Lower lobe of right lung (tissue), 2 donors: ENCODE measurements at regions not wholly inside any gene's neighbourhood (a gene's known extent, or its start where the extent isn't known, plus 50 kb on each side); places are given as distances from the start of the nearest gene placed in this dataset.

Source experiments
- ATAC-seq, 2 donors: fragments of 200-7000 bp; cut with Tn5 transposase; one replicate each; pipeline ENCODE4 v1.9.1; 2020 to 2022; ENCODE audit warnings: mild to moderate bottlenecking in 2 of 2, moderate library complexity in 2 of 2
- DNase-seq: peaks from one replicate; pipeline ENCODE4 v3.0.0-alpha.2; 2020
- H3K27ac ChIP-seq: fragments of 200-600 bp; one replicate; pipeline ENCODE4 v1.8.0; 2022
- H3K27me3 ChIP-seq: fragments of 200-600 bp; one replicate; pipeline ENCODE4 v1.8.0; 2022; ENCODE audit warnings: low read depth
- H3K36me3 ChIP-seq: fragments of 200-600 bp; one replicate; pipeline ENCODE4 v1.8.0; 2022; ENCODE audit warnings: mild to moderate bottlenecking
- H3K4me1 ChIP-seq: fragments of 200-600 bp; one replicate; pipeline ENCODE4 v1.8.0; 2022
- H3K4me3 ChIP-seq: fragments of 200-600 bp; one replicate; pipeline ENCODE4 v1.8.0; 2022; ENCODE audit warnings: mild to moderate bottlenecking
- H3K9me3 ChIP-seq: fragments of 200-600 bp; one replicate; pipeline ENCODE4 v1.8.0; 2022
- CTCF ChIP-seq: fragments of 200-600 bp; IDR thresholded peaks from one replicate; pipeline ENCODE4 v1.8.0; 2022; ENCODE audit warnings: antibody characterized with exemption, mild to moderate bottlenecking
- intact Hi-C: fragments of 100-400 bp; cut with DNase I; formaldehyde crosslinking; loops from one replicate; pipeline ENCODE4 v1.11.0; 2022
- donor health status: DM: no; HTN: yes; CAD: no; lungs with severe emphysema.

GRCh38 chr5:53355316-53355715, 125.1 kb upstream of the FST start:
- H3K4me1 ChIP-seq: no peaks in the 10 kb centered on the region
- no peak for ATAC-seq
- no peaks in the 10 kb centered on the region for H3K27me3 ChIP-seq
- DNase-seq: no peak
- no peak overlapping the region for H3K4me3 ChIP-seq
- intact Hi-C loops: no loop called here
- H3K36me3 ChIP-seq: no peaks in the 10 kb centered on the region
- no peak overlapping the region for H3K27ac ChIP-seq
- no peak for TF ChIP-seq CTCF
- no peaks in the 10 kb centered on the region for H3K9me3 ChIP-seq

- DNase-seq: no peak
- intact Hi-C loops: no loop called here
- no peak for TF ChIP-seq CTCF
- ATAC-seq: no peak
- Histone ChIP-seq H3K27ac (no peak overlapping the region), H3K36me3 (no peaks in the 10 kb centered on the region), H3K27me3 (no peaks in the 10 kb centered on the region), H3K4me3 (no peak overlapping the region), H3K9me3 (no peaks in the 10 kb centered on the region), H3K4me1 (no peaks in the 10 kb centered on the region)
Observed at GRCh38 chr5:53355931-53356330, 124.5 kb upstream of the FST start.

GRCh38 chr5:53357439-53357838, 123.0 kb upstream of the FST start:
- Histone ChIP-seq H3K36me3 (no peaks in the 10 kb centered on the region), H3K4me3 (no peak overlapping the region), H3K27me3 (no peaks in the 10 kb centered on the region), H3K27ac (no peak overlapping the region), H3K9me3 (no peaks in the 10 kb centered on the region), H3K4me1 (no peaks in the 10 kb centered on the region)
- no peak for TF ChIP-seq CTCF
- DNase-seq (no peak), ATAC-seq (no peak)
- intact Hi-C loops: no loop called here

GRCh38 chr5:53358794-53359193, 121.6 kb upstream of the FST start:
- no peak for TF ChIP-seq CTCF
- no peaks in the 10 kb centered on the region for H3K27me3 ChIP-seq
- intact Hi-C loops: no loop called here
- no peaks in the 10 kb centered on the region for H3K4me1 ChIP-seq
- H3K9me3 ChIP-seq: no peaks in the 10 kb centered on the region
- no peak overlapping the region for H3K27ac ChIP-seq
- DNase-seq (no peak), ATAC-seq (no peak)
- no peaks in the 10 kb centered on the region for H3K36me3 ChIP-seq
- no peak overlapping the region for H3K4me3 ChIP-seq

GRCh38 chr5:53359916-53360517, 120.4 kb upstream of the FST start:
- H3K36me3 ChIP-seq: no peaks in the 10 kb centered on the region
- H3K4me3 ChIP-seq: no peak overlapping the region
- DNase-seq (no peak), ATAC-seq (no peak)
- no peak for TF ChIP-seq CTCF
- intact Hi-C loops: no loop called here
- no peaks in the 10 kb centered on the region for H3K9me3 ChIP-seq
- no peaks in the 10 kb centered on the region for H3K4me1 ChIP-seq
- no peak overlapping the region for H3K27ac ChIP-seq
- H3K27me3 ChIP-seq: no peaks in the 10 kb centered on the region

- no peaks in the 10 kb centered on the region for H3K4me1 ChIP-seq
- no peak for TF ChIP-seq CTCF
- no peak for DNase-seq
- ATAC-seq: no peak
- no peak overlapping the region for H3K4me3 ChIP-seq
- H3K27me3 ChIP-seq: no peaks in the 10 kb centered on the region
- intact Hi-C loops: no loop called here
- H3K27ac ChIP-seq: no peak overlapping the region
- no peaks in the 10 kb centered on the region for H3K36me3 ChIP-seq
- no peaks in the 10 kb centered on the region for H3K9me3 ChIP-seq
Observed at GRCh38 chr5:53360811-53361210, 119.6 kb upstream of the FST start.
